ENCODE measurements at regions not wholly inside any gene's neighbourhood (a gene's known extent, or its start where the extent isn't known, plus 50 kb on each side); places are given as distances from the start of the nearest gene placed in this dataset.

DNA sequence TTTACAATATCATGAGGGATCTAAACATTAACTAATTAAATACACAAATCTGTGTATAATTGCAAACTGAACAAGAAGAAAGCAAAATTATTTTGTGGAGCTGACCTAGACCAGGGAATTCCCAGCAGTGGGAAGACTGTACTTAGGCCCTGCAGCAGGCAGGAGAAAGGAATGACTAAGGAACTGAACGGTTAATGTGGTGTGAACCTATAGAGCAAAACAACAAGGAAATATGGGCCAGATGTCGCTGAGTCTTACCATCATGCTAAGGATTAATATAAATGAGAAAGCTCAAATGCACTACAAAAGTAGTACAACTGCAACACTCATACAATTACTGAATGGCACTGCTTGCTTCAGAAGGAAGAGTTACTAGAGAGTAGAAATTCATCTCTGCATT, 120.3 kb upstream of the ATXN3L start:
- Histone ChIP-seq H2AFZ (ENCODE audit: low read depth) (no peak overlapping the region), H3K36me3 (replicated peaks in 1 of 2; ENCODE audit: control insufficient read depth in 1 of 2, insufficient read depth in 2 of 2, low read length in 1 of 2) (no peaks in the 10 kb centered on the region), H3K4me3 (ENCODE audit: low read depth in 2 of 2, low read length in 1 of 2) (no peak overlapping the region), H3K9me3 (no peaks in the 10 kb centered on the region), H3K4me1 (ENCODE audit: control insufficient read depth in 1 of 2, insufficient read depth in 2 of 2, low read depth in 1 of 2, low read length in 1 of 2) (no peaks in the 10 kb centered on the region), H3F3A (replicated peaks; ENCODE audit: insufficient read depth) (no peaks in the 10 kb centered on the region), H3K27me3 (ENCODE audit: insufficient read depth) (no peaks in the 10 kb centered on the region), H3K9ac (no peak overlapping the region), H3K9me2 (no peaks in the 10 kb centered on the region), H3K4me2 (no peak overlapping the region), H3K27ac (ENCODE audit: low read depth in 2 of 2, low read length in 1 of 2) (no peak overlapping the region), H3K79me2 (ENCODE audit: insufficient read depth) (no peaks in the 10 kb centered on the region), H4K20me1 (ENCODE audit: insufficient read depth) (no peaks in the 10 kb centered on the region)
- no peak for TF ChIP-seq CHD2 (IDR thresholded peaks at IDR 0.05; ENCODE audit: low read length, partially characterized antibody)
- TF ChIP-seq RCOR1 (IDR thresholded peaks at IDR 0.05; ENCODE audit: low read length), result no peak
- TF ChIP-seq, protein P1, sequence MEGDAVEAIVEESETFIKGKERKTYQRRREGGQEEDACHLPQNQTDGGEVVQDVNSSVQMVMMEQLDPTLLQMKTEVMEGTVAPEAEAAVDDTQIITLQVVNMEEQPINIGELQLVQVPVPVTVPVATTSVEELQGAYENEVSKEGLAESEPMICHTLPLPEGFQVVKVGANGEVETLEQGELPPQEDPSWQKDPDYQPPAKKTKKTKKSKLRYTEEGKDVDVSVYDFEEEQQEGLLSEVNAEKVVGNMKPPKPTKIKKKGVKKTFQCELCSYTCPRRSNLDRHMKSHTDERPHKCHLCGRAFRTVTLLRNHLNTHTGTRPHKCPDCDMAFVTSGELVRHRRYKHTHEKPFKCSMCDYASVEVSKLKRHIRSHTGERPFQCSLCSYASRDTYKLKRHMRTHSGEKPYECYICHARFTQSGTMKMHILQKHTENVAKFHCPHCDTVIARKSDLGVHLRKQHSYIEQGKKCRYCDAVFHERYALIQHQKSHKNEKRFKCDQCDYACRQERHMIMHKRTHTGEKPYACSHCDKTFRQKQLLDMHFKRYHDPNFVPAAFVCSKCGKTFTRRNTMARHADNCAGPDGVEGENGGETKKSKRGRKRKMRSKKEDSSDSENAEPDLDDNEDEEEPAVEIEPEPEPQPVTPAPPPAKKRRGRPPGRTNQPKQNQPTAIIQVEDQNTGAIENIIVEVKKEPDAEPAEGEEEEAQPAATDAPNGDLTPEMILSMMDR (IDR thresholded peaks at IDR 0.05), result no peak
- TF ChIP-seq NRF1 (IDR thresholded peaks at IDR 0.05; ENCODE audit: low read depth, low read length), result no peak
- TF ChIP-seq GATA2 (CRISPR knock-in tag; IDR thresholded peaks at IDR 0.05), result no peak
- no peak for TF ChIP-seq SIN3A (IDR thresholded peaks at IDR 0.05; ENCODE audit: borderline replicate concordance, low read depth, low read length)
- no peak for TF ChIP-seq RAD21 (IDR thresholded peaks at IDR 0.05; ENCODE audit: low read length)
- TF ChIP-seq, protein P2, sequence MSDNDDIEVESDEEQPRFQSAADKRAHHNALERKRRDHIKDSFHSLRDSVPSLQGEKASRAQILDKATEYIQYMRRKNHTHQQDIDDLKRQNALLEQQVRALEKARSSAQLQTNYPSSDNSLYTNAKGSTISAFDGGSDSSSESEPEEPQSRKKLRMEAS (IDR thresholded peaks at IDR 0.05; ENCODE audit: low read depth), result no peak
- no peak for TF ChIP-seq JUND (IDR thresholded peaks at IDR 0.05)
- no peak for TF ChIP-seq EZH2phosphoT487 (IDR thresholded peaks at IDR 0.05; ENCODE audit: borderline replicate concordance, low read depth)
- TF ChIP-seq TEAD4 (IDR thresholded peaks at IDR 0.05; ENCODE audit: borderline replicate concordance, insufficient read depth), result no peak
- no peak for TF ChIP-seq FOXJ3 (CRISPR knock-in tag; IDR thresholded peaks at IDR 0.05)
- TF ChIP-seq, protein P3, sequence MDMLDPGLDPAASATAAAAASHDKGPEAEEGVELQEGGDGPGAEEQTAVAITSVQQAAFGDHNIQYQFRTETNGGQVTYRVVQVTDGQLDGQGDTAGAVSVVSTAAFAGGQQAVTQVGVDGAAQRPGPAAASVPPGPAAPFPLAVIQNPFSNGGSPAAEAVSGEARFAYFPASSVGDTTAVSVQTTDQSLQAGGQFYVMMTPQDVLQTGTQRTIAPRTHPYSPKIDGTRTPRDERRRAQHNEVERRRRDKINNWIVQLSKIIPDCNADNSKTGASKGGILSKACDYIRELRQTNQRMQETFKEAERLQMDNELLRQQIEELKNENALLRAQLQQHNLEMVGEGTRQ (IDR thresholded peaks at IDR 0.05; ENCODE audit: borderline replicate concordance, low read depth, low read length), result no peak
- TF ChIP-seq FOSL2 (IDR thresholded peaks at IDR 0.05; ENCODE audit: borderline replicate concordance, low read depth), result no peak
- TF ChIP-seq, protein P4, sequence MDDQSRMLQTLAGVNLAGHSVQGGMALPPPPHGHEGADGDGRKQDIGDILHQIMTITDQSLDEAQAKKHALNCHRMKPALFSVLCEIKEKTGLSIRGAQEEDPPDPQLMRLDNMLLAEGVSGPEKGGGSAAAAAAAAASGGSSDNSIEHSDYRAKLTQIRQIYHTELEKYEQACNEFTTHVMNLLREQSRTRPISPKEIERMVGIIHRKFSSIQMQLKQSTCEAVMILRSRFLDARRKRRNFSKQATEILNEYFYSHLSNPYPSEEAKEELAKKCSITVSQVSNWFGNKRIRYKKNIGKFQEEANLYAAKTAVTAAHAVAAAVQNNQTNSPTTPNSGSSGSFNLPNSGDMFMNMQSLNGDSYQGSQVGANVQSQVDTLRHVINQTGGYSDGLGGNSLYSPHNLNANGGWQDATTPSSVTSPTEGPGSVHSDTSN (IDR thresholded peaks at IDR 0.05), result no peak
- no peak for TF ChIP-seq RFX5 (IDR thresholded peaks at IDR 0.05; ENCODE audit: low read length)
- TF ChIP-seq GABPA (IDR thresholded peaks at IDR 0.05; ENCODE audit: low read depth), result no peak
- no peak for TF ChIP-seq TAF1 (IDR thresholded peaks at IDR 0.05; ENCODE audit: borderline replicate concordance, low read depth, low read length)
- DNase-seq, result no peak
- ChIA-PET CTCF (no interaction called here), POLR2A (no interaction called here)
- 47% methylated on average over 2 of the region's 2 CpGs for WGBS (ENCODE audit: low lambda C conversion rate)
